OCI-LY7 (cell line): ENCODE measurements at regions not wholly inside any gene's neighbourhood (a gene's known extent, or its start where the extent isn't known, plus 50 kb on each side); places are given as distances from the start of the nearest gene placed in this dataset.

Experiments used
- BruUV-seq: library from RNA; stranded (reverse); fragments of 400-500 nt; replicated peaks from 2 replicates; lab custom pipeline; 2021; lab: Mats Ljungman, UMichigan
- CTCF ChIA-PET: fragments of 300-600 bp; sonication (Branson Sonifier 250); formaldehyde crosslinking; loops from one replicate; lab custom pipeline; 2022; ENCODE audit warnings: antibody characterized with exemption; ENCODE audit not compliant: unreplicated experiment; lab: Charles Lee
- POLR2A ChIA-PET: fragments of 300-600 bp; sonication (Branson Sonifier 250); formaldehyde crosslinking; loops from one replicate; lab custom pipeline; 2022; ENCODE audit warnings: antibody characterized with exemption; lab: Charles Lee
- DNase-seq: peaks from one replicate; pipeline ENCODE4 v3.0.0-alpha.2; 2015; ENCODE audit warnings: low spot score
- H2AFZ ChIP-seq: fragments of 200-600 bp; sonication (generic), shearing (Covaris generic); 2 replicates; pipeline ENCODE4 v1.6.1; 2014; ENCODE audit warnings: mild to moderate bottlenecking, antibody characterized with exemption, low read length, moderate library complexity
- H3K27ac ChIP-seq: fragments of 200-600 bp; sonication (generic); 2 replicates; pipeline ENCODE4 v1.5.1; 2014; ENCODE audit warnings: mixed run types, low read depth, mild to moderate bottlenecking, moderate library complexity, low read length, inconsistent platforms; ENCODE audit not compliant: poor library complexity, severe bottlenecking
- H3K36me3 ChIP-seq: fragments of 200-600 bp; sonication (generic); 2 replicates; pipeline ENCODE4 v1.6.1; 2014; ENCODE audit warnings: mild to moderate bottlenecking, antibody characterized with exemption, low read length, moderate library complexity, mixed read lengths; ENCODE audit not compliant: insufficient read depth
- H3K4me1 ChIP-seq: fragments of 200-600 bp; sonication (generic); 2 replicates; pipeline ENCODE4 v1.5.1; 2014; ENCODE audit warnings: mild to moderate bottlenecking, low read length; ENCODE audit not compliant: insufficient read depth, poor library complexity, severe bottlenecking
- H3K4me2 ChIP-seq: fragments of 200-600 bp; sonication (generic); 2 replicates; pipeline ENCODE4 v1.6.1; 2014; ENCODE audit warnings: mild to moderate bottlenecking, low read length
- H3K4me3 ChIP-seq: fragments of 200-600 bp; sonication (generic); 2 replicates; pipeline ENCODE4 v1.5.1; 2014; ENCODE audit warnings: mild to moderate bottlenecking, low read depth, low read length; ENCODE audit not compliant: poor library complexity, severe bottlenecking
- H3K79me2 ChIP-seq: fragments of 200-600 bp; sonication (generic); 2 replicates; pipeline ENCODE4 v1.6.1; 2016; ENCODE audit warnings: low read depth, mild to moderate bottlenecking, low read length, moderate library complexity, mixed read lengths; ENCODE audit not compliant: insufficient read depth
- H3K9me2 ChIP-seq: fragments of 200-600 bp; sonication (generic); 2 replicates; pipeline ENCODE4 v1.6.1; 2016; ENCODE audit warnings: mild to moderate bottlenecking, low read length, mixed read lengths; ENCODE audit not compliant: insufficient read depth
- H3K9me3 ChIP-seq: fragments of 200-600 bp; sonication (generic); 2 replicates; pipeline ENCODE4 v1.6.1; 2014; ENCODE audit warnings: mild to moderate bottlenecking, mixed run types, low read length, mixed read lengths
- H4K20me1 ChIP-seq: fragments of 200-600 bp; sonication (generic); 2 replicates; pipeline ENCODE4 v1.6.1; 2014; ENCODE audit warnings: mild to moderate bottlenecking, antibody characterized with exemption, low read length, moderate library complexity, mixed read lengths; ENCODE audit not compliant: insufficient read depth
- CTCF ChIP-seq: fragments of 200-600 bp; sonication (generic); conservative IDR thresholded peaks from 2 replicates; pipeline ENCODE4 v1.5.1; 2014; ENCODE audit warnings: mild to moderate bottlenecking, antibody characterized with exemption, low read length, moderate library complexity, mixed read lengths
- EZH2phosphoT487 ChIP-seq: fragments of 200-600 bp; sonication (generic); IDR thresholded peaks from 2 replicates; pipeline ENCODE4 v1.6.1; 2018; ENCODE audit warnings: low read depth, borderline replicate concordance, mild to moderate bottlenecking, mixed run types, antibody characterized with exemption, low read length, moderate library complexity, mixed read lengths
- intact Hi-C: fragments of 100-400 bp; cut with micrococcal nuclease; formaldehyde crosslinking; loops from one replicate; pipeline ENCODE4 v1.10.0; 2022; ENCODE audit not compliant: unreplicated experiment

- no peaks in the 10 kb centered on the region for H4K20me1 ChIP-seq
- H3K36me3 ChIP-seq, result no peaks in the 10 kb centered on the region
- intact Hi-C loops, result no loop called here
- no peaks in the 10 kb centered on the region for H3K79me2 ChIP-seq
- H3K4me1 ChIP-seq, result no peaks in the 10 kb centered on the region
- no peak for DNase-seq
- TF ChIP-seq EZH2phosphoT487 (no peak), CTCF (no peak)
- no peak overlapping the region for H2AFZ ChIP-seq
- no peak overlapping the region for H3K27ac ChIP-seq
- H3K9me2 ChIP-seq, result no peaks in the 10 kb centered on the region
- H3K4me3 ChIP-seq, result no peak overlapping the region
- H3K4me2 ChIP-seq, result no peak overlapping the region
- POLR2A ChIA-PET, result interaction anchor here (1.3 to 2.0 kb wide), 3 partner anchors 11 to 13 kb away, joined by 4 read pairs; no protein-coding TSS in a partner anchor
- H3K9me3 ChIP-seq, result no peaks in the 10 kb centered on the region
- no TSS peak for BruUV-seq
- CTCF ChIA-PET, result no interaction called here
Observed at GRCh38 chr5:143471666-143472464, 68.4 kb upstream of the NR3C1 start.

GRCh38 chr5:143471041-143471509 lies 67.6 kb upstream of the NR3C1 start:
- intact Hi-C loops, result no loop called here
- no peaks in the 10 kb centered on the region for H3K4me1 ChIP-seq
- H2AFZ ChIP-seq, result no peak overlapping the region
- no peak overlapping the region for H3K4me2 ChIP-seq
- no peaks in the 10 kb centered on the region for H3K9me3 ChIP-seq
- H3K9me2 ChIP-seq, result no peaks in the 10 kb centered on the region
- no peaks in the 10 kb centered on the region for H3K36me3 ChIP-seq
- POLR2A ChIA-PET, result interaction anchor here (1.3 to 1.5 kb wide), 2 partner anchors 10 to 12 kb away, joined by 4 read pairs; no protein-coding TSS in a partner anchor
- no TSS peak for BruUV-seq
- H4K20me1 ChIP-seq, result no peaks in the 10 kb centered on the region
- no peak overlapping the region for H3K27ac ChIP-seq
- H3K79me2 ChIP-seq, result no peaks in the 10 kb centered on the region
- CTCF ChIA-PET, result no interaction called here
- no peak for DNase-seq
- H3K4me3 ChIP-seq, result no peak overlapping the region
- no peak for TF ChIP-seq EZH2phosphoT487
- TF ChIP-seq CTCF, result no peak

- Histone ChIP-seq H3K9me2 (no peaks in the 10 kb centered on the region), H3K4me1 (no peaks in the 10 kb centered on the region), H3K4me2 (no peak overlapping the region), H2AFZ (no peak overlapping the region), H4K20me1 (no peaks in the 10 kb centered on the region), H3K79me2 (no peaks in the 10 kb centered on the region), H3K27ac (no peak overlapping the region), H3K9me3 (no peaks in the 10 kb centered on the region), H3K4me3 (no peak overlapping the region), H3K36me3 (no peaks in the 10 kb centered on the region)
- no peak for DNase-seq
- no TSS peak for BruUV-seq
- CTCF ChIA-PET, result no interaction called here
- POLR2A ChIA-PET, result interaction anchor here (0.8 kb wide), 1 partner anchor 297 kb away, joined by 3 read pairs; no protein-coding TSS in a partner anchor
- intact Hi-C loops, result no loop called here
- no peak for TF ChIP-seq EZH2phosphoT487
- no peak for TF ChIP-seq CTCF
Observed at GRCh38 chr5:143470120-143470519, 66.6 kb upstream of the NR3C1 start.
